Mucosa of descending colon (tissue), 3 donors: ENCODE measurements at regions not wholly inside any gene's neighbourhood (a gene's known extent, or its start where the extent isn't known, plus 50 kb on each side); places are given as distances from the start of the nearest gene placed in this dataset.

ENCODE experiments used
- ATAC-seq: fragments of 200-7000 bp; cut with Tn5 transposase; one replicate; pipeline ENCODE4 v1.9.1; 2020; ENCODE audit warnings: mild to moderate bottlenecking, moderate library complexity
- DNase-seq, 3 donors: peaks; one replicate each; pipeline ENCODE4 v3.0.0-alpha.2; 2020
- H3K36me3 ChIP-seq: fragments of 200-600 bp; one replicate; pipeline ENCODE4 v1.8.0; 2021; ENCODE audit warnings: low read depth, mild to moderate bottlenecking
- H3K4me1 ChIP-seq: fragments of 200-600 bp; one replicate; pipeline ENCODE4 v1.8.0; 2021; ENCODE audit warnings: low read depth, mild to moderate bottlenecking
- H3K4me3 ChIP-seq: fragments of 200-600 bp; one replicate; pipeline ENCODE4 v1.8.0; 2021; ENCODE audit warnings: mild to moderate bottlenecking
- H3K9me3 ChIP-seq: fragments of 200-600 bp; one replicate; pipeline ENCODE4 v1.8.0; 2021; ENCODE audit warnings: mild to moderate bottlenecking
- intact Hi-C, 2 donors: fragments of 100-400 bp; cut with DNase I in 1 of 2; cut with micrococcal nuclease in 1 of 2; formaldehyde crosslinking; loops; one replicate each; pipeline versions ENCODE4 v1.11.0 to v1.11.1; 2022; cut with DNase I, micrococcal nuclease
- TF ChIP-seq, protein P1 (sequence below): fragments of 200-600 bp; IDR thresholded peaks from one replicate; pipeline ENCODE4 v1.8.0; 2022; ENCODE audit warnings: antibody characterized with exemption, mild to moderate bottlenecking
- donor health status: DM: no; HTN: no; CAD: no; lungs with moderate emphysema.
- donor health status: DM: no; HTN: no; CAD: no.
- donor health status: DM: no; HTN: yes; CAD: no.

DNA sequence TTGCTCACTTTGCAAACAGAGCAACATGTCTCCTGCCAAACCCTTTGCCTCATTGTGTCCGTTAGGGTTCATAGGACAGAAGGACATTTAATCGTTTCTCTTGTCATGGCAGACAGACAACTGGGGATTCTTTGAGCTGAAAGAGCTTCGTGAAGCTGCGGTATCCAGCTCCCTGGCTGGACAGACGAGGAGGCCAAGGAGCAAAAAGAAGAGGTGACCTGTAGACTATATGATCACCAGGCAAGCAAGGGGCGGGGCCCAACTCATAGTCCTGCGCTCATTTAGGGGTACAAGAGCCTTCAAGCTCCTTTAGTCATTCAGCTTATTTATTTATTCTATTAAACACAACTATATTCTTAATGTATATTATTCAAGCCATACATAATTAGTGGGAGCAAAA is 66.8 kb upstream of the VRK1 start:
- DNase-seq = no peak
- Histone ChIP-seq H3K4me3 (no peak overlapping the region), H3K9me3 (no peaks in the 10 kb centered on the region), H3K36me3 (no peaks in the 10 kb centered on the region), H3K4me1 (no peaks in the 10 kb centered on the region)
- no peak for ATAC-seq
- intact Hi-C loops = no loop called here
- TF ChIP-seq, protein P1, sequence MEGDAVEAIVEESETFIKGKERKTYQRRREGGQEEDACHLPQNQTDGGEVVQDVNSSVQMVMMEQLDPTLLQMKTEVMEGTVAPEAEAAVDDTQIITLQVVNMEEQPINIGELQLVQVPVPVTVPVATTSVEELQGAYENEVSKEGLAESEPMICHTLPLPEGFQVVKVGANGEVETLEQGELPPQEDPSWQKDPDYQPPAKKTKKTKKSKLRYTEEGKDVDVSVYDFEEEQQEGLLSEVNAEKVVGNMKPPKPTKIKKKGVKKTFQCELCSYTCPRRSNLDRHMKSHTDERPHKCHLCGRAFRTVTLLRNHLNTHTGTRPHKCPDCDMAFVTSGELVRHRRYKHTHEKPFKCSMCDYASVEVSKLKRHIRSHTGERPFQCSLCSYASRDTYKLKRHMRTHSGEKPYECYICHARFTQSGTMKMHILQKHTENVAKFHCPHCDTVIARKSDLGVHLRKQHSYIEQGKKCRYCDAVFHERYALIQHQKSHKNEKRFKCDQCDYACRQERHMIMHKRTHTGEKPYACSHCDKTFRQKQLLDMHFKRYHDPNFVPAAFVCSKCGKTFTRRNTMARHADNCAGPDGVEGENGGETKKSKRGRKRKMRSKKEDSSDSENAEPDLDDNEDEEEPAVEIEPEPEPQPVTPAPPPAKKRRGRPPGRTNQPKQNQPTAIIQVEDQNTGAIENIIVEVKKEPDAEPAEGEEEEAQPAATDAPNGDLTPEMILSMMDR = no peak

DNA sequence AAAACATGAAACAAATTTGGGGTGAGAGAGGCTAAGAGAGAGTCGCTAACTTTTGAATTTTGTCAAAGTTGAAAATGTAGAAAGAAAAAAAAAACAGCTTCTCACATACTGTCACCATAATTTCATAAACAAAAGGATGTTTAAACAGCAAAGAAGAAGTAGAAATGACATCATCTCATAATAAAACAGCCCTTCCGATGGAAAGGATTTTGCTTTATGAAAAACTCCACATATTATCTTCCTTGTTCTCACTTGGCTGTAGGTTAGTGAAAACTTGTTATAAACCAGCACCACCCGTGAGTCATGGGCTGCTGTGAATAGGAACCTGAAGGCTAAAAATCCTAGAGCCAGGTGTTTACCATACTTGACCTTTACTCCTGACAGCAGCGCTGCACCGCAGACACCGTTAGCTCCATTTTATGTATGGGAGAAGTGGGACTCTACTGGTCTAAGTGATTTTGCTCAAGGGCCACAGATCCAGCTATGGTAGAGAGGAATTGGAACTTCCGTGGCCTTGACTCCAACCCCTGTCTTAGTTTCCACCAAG is 63.0 kb upstream of the VRK1 start:
- TF ChIP-seq, protein P1 = no peak
- no peak for DNase-seq
- intact Hi-C loops = no loop called here
- H3K4me3 ChIP-seq = no peak overlapping the region
- H3K9me3 ChIP-seq = no peaks in the 10 kb centered on the region
- H3K4me1 ChIP-seq = no peaks in the 10 kb centered on the region
- no peak for ATAC-seq
- no peaks in the 10 kb centered on the region for H3K36me3 ChIP-seq

DNA sequence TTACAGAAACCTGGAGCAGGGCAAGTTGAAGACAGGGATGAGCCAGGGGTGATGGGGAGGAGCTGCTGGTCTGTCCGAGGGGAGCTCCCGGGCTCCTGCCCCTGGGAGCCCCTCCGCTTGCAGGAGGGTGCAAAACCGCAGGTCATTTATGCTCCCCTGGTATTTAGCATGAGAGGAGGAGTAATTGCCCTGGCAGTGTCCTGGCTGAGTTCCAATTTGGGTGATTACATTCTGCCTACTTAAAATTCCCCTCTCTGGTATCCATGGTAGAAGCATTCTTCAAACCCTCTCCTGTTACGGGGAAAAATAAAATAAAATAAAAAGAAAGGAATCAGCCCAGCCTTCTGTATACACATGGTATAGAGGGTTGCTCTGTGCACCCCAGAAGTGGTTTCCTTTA is 61.7 kb upstream of the VRK1 start:
- H3K36me3 ChIP-seq = no peaks in the 10 kb centered on the region
- H3K4me3 ChIP-seq = no peak overlapping the region
- intact Hi-C loops = no loop called here
- TF ChIP-seq, protein P1 = no peak
- H3K9me3 ChIP-seq = no peaks in the 10 kb centered on the region
- no peaks in the 10 kb centered on the region for H3K4me1 ChIP-seq
- ATAC-seq = no peak
- DNase-seq = no peak

DNA sequence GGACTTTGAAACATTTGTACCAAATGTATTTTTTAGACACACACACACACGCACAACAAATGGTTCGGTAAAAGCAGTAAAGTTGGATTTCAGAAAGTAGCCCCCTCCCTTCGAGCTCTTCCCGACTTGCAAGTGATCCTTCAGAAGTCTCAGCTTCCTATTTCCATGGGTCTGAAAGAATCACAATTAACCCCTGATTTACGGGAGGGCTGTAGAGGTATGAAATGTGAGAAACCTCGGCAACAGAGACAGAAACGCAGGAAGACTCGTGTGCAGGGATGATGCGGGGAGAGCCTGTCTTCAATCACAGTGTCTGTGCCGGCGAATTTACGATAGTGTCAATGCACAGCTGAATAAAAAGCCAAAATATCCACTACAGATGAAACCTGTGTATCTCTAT is 60.7 kb upstream of the VRK1 start:
- ATAC-seq = no peak
- no peaks in the 10 kb centered on the region for H3K4me1 ChIP-seq
- TF ChIP-seq, protein P1 = no peak
- intact Hi-C loops = no loop called here
- H3K36me3 ChIP-seq = no peaks in the 10 kb centered on the region
- no peak for DNase-seq
- H3K9me3 ChIP-seq = no peaks in the 10 kb centered on the region
- H3K4me3 ChIP-seq = no peak overlapping the region

DNA sequence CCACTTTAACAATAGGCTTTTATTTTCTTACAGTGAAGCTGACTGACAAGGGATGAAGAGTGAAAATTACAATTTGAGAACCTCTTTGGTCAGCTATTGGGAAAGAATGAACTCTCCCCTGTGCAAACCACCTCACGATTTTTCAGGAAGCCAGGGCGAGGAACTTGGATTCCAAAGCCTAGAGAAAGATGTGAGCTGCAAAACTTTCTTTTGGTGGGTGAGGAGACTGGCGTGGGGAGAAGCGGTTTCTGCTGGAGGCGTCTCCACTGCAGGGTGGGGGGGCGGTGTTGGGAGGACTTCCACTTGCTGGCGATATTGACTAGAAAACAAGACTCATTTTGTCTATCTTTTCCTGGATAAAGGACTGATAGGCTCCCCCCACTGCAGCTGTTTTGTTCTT is 59.3 kb upstream of the VRK1 start:
- TF ChIP-seq, protein P1 = no peak
- Histone ChIP-seq H3K9me3 (no peaks in the 10 kb centered on the region), H3K4me3 (no peak overlapping the region), H3K4me1 (no peaks in the 10 kb centered on the region), H3K36me3 (no peaks in the 10 kb centered on the region)
- ATAC-seq (no peak), DNase-seq (no peak)
- intact Hi-C loops = no loop called here
